ACC112 (cell line): ENCODE measurements at regions not wholly inside any gene's neighbourhood (a gene's known extent, or its start where the extent isn't known, plus 50 kb on each side); places are given as distances from the start of the nearest gene placed in this dataset.

Source experiments
- H2AFZ ChIP-seq: fragments of 200-600 bp; sonication (generic); one replicate; pipeline ENCODE4 v1.6.0; 2017; ENCODE audit warnings: antibody characterized with exemption, low read length; ENCODE audit not compliant: unreplicated experiment
- H3K27ac ChIP-seq: fragments of 200-600 bp; sonication (generic); 2 replicates; pipeline ENCODE4 v1.5.1; 2014; ENCODE audit warnings: low read depth, mild to moderate bottlenecking, antibody characterized with exemption, low read length, moderate library complexity
- H3K27me3 ChIP-seq: fragments of 200-600 bp; sonication (generic); 2 replicates; pipeline ENCODE4 v1.6.1; 2014; ENCODE audit warnings: mild to moderate bottlenecking, antibody characterized with exemption, low read length, moderate library complexity, mixed read lengths; ENCODE audit not compliant: insufficient read depth
- H3K36me3 ChIP-seq: fragments of 200-600 bp; sonication (generic); 2 replicates; pipeline ENCODE4 v1.6.1; 2016; ENCODE audit warnings: mild to moderate bottlenecking, antibody characterized with exemption, low read length, moderate library complexity, mixed read lengths; ENCODE audit not compliant: insufficient read depth
- H3K4me1 ChIP-seq: fragments of 200-600 bp; sonication (generic); one replicate; pipeline ENCODE4 v1.6.1; 2016; ENCODE audit warnings: low read length, mixed read lengths; ENCODE audit not compliant: insufficient read depth, unreplicated experiment, control insufficient read depth
- H3K4me3 ChIP-seq: fragments of 200-600 bp; sonication (generic); 2 replicates; pipeline ENCODE4 v1.5.1; 2014; ENCODE audit warnings: mild to moderate bottlenecking, low read depth, low read length
- H3K79me2 ChIP-seq: fragments of 200-600 bp; sonication (generic); one replicate; pipeline ENCODE4 v1.6.0; 2016; ENCODE audit warnings: low read length; ENCODE audit not compliant: control insufficient read depth, unreplicated experiment, insufficient read depth

- Histone ChIP-seq H3K4me3 (no peak overlapping the region), H3K79me2 (no peaks in the 10 kb centered on the region), H3K27ac (no peak overlapping the region), H3K4me1 (no peaks in the 10 kb centered on the region), H3K27me3 (peaks cover 92% of the 10 kb centered on the region), H3K36me3 (no peaks in the 10 kb centered on the region), H2AFZ (no peak overlapping the region)
Measured at GRCh38 chr11:44417731-44418455, 108.0 kb upstream of the ALX4 start.

GRCh38 chr11:44418456-44418830 lies 108.5 kb upstream of the ALX4 start:
- Histone ChIP-seq H3K36me3 (no peaks in the 10 kb centered on the region), H3K27ac (no peak overlapping the region), H3K27me3 (peaks cover 92% of the 10 kb centered on the region), H2AFZ (no peak overlapping the region), H3K4me3 (no peak overlapping the region), H3K4me1 (no peaks in the 10 kb centered on the region), H3K79me2 (no peaks in the 10 kb centered on the region)

GRCh38 chr11:44421090-44421675 lies 111.2 kb upstream of the ALX4 start:
- H3K79me2 ChIP-seq = no peaks in the 10 kb centered on the region
- no peak overlapping the region for H3K27ac ChIP-seq
- no peaks in the 10 kb centered on the region for H3K4me1 ChIP-seq
- no peak overlapping the region for H2AFZ ChIP-seq
- no peak overlapping the region for H3K4me3 ChIP-seq
- no peaks in the 10 kb centered on the region for H3K36me3 ChIP-seq
- H3K27me3 ChIP-seq = peaks cover 96% of the 10 kb centered on the region

- no peaks in the 10 kb centered on the region for H3K36me3 ChIP-seq
- H2AFZ ChIP-seq = no peak overlapping the region
- no peaks in the 10 kb centered on the region for H3K4me1 ChIP-seq
- no peaks in the 10 kb centered on the region for H3K79me2 ChIP-seq
- H3K27me3 ChIP-seq = peaks cover 97% of the 10 kb centered on the region
- H3K4me3 ChIP-seq = no peak overlapping the region
- H3K27ac ChIP-seq = no peak overlapping the region
Measured at GRCh38 chr11:44423289-44423688, 113.3 kb upstream of the ALX4 start.

- Histone ChIP-seq H3K79me2 (no peaks in the 10 kb centered on the region), H3K27me3 (peaks cover 94% of the 10 kb centered on the region)
Measured at GRCh38 chr11:44424841-44425240, 114.9 kb upstream of the ALX4 start.

GRCh38 chr11:44426119-44426518 lies 116.2 kb upstream of the ALX4 start:
- Histone ChIP-seq H3K27me3 (peaks cover 93% of the 10 kb centered on the region), H3K27ac (no peak overlapping the region), H2AFZ (no peak overlapping the region), H3K36me3 (no peaks in the 10 kb centered on the region), H3K79me2 (no peaks in the 10 kb centered on the region), H3K4me1 (no peaks in the 10 kb centered on the region), H3K4me3 (no peak overlapping the region)

More at GRCh38 chr11:44424841-44425240, 114.9 kb upstream of the ALX4 start:
- no peaks in the 10 kb centered on the region for H3K36me3 ChIP-seq
- H2AFZ ChIP-seq = no peak overlapping the region
- H3K4me3 ChIP-seq = no peak overlapping the region
- H3K27ac ChIP-seq = no peak overlapping the region
- no peaks in the 10 kb centered on the region for H3K4me1 ChIP-seq

GRCh38 chr11:44426958-44427357 lies 117.0 kb upstream of the ALX4 start:
- Histone ChIP-seq H3K4me3 (no peak overlapping the region), H3K36me3 (no peaks in the 10 kb centered on the region), H3K27ac (no peak overlapping the region), H2AFZ (no peak overlapping the region), H3K4me1 (no peaks in the 10 kb centered on the region), H3K27me3 (peaks cover 93% of the 10 kb centered on the region), H3K79me2 (no peaks in the 10 kb centered on the region)

- Histone ChIP-seq H3K4me3 (no peak overlapping the region), H3K36me3 (no peaks in the 10 kb centered on the region), H3K27me3 (peaks cover 93% of the 10 kb centered on the region), H3K79me2 (no peaks in the 10 kb centered on the region), H2AFZ (no peak overlapping the region), H3K4me1 (no peaks in the 10 kb centered on the region), H3K27ac (no peak overlapping the region)
Measured at GRCh38 chr11:44427432-44427831, 117.5 kb upstream of the ALX4 start.

- peaks cover 92% of the 10 kb centered on the region for H3K27me3 ChIP-seq
- no peak overlapping the region for H3K4me3 ChIP-seq
- H3K36me3 ChIP-seq = no peaks in the 10 kb centered on the region
- no peak overlapping the region for H3K27ac ChIP-seq
- H2AFZ ChIP-seq = no peak overlapping the region
- no peaks in the 10 kb centered on the region for H3K79me2 ChIP-seq
- no peaks in the 10 kb centered on the region for H3K4me1 ChIP-seq
Measured at GRCh38 chr11:44430140-44430539, 120.2 kb upstream of the ALX4 start.

GRCh38 chr11:44434191-44434590 lies 124.3 kb upstream of the ALX4 start:
- no peak overlapping the region for H2AFZ ChIP-seq

GRCh38 chr11:44437122-44437521 lies 127.2 kb upstream of the ALX4 start:
- Histone ChIP-seq H3K27me3 (peaks cover 84% of the 10 kb centered on the region), H3K4me3 (no peak overlapping the region), H2AFZ (no peak overlapping the region), H3K79me2 (no peaks in the 10 kb centered on the region), H3K4me1 (no peaks in the 10 kb centered on the region), H3K36me3 (no peaks in the 10 kb centered on the region), H3K27ac (no peak overlapping the region)

More at GRCh38 chr11:44434191-44434590, 124.3 kb upstream of the ALX4 start:
- Histone ChIP-seq H3K36me3 (no peaks in the 10 kb centered on the region), H3K27me3 (peaks cover 93% of the 10 kb centered on the region), H3K4me3 (no peak overlapping the region), H3K79me2 (no peaks in the 10 kb centered on the region), H3K27ac (no peak overlapping the region), H3K4me1 (no peaks in the 10 kb centered on the region)
